Testis (tissue), 2 donors: ENCODE measurements at regions not wholly inside any gene's neighbourhood (a gene's known extent, or its start where the extent isn't known, plus 50 kb on each side); places are given as distances from the start of the nearest gene placed in this dataset.
"Not testable (repeated sequence)": the region's sequence is repeated elsewhere in the genome, so short reads cannot be mapped to it uniquely, and the experiment has no call there.

Experiments used
- CTCF ChIP-seq, 3 experiments: fragments of 450-650 bp in 2 of 3; fragments of 200-600 bp in 1 of 3; sonication (generic) in 1 of 3; IDR thresholded peaks; one replicate each; pipeline ENCODE4 v1.5.1; 2016 to 2019; ENCODE audit warnings: antibody characterized with exemption in 3 of 3, mild to moderate bottlenecking in 2 of 3, moderate library complexity in 1 of 3
- POLR2A ChIP-seq: fragments of 450-650 bp; IDR thresholded peaks from one replicate; pipeline ENCODE4 v1.6.1; 2017; ENCODE audit warnings: antibody characterized with exemption, mild to moderate bottlenecking, moderate library complexity

- not testable (repeated sequence) for TF ChIP-seq POLR2A; CTCF (IDR thresholded peaks at IDR 0.05)
These were observed 87.7 kb upstream of the PLGLB2 start for GRCh38 chr2:87660164-87660563.
